GM12873 (cell line): ENCODE measurements at regions not wholly inside any gene's neighbourhood (a gene's known extent, or its start where the extent isn't known, plus 50 kb on each side); places are given as distances from the start of the nearest gene placed in this dataset.

Source experiments
- CTCF ChIP-seq: IDR thresholded peaks from 2 replicates; pipeline ENCODE4 v1.5.1; 2012; ENCODE audit warnings: low read depth, mild to moderate bottlenecking, moderate library complexity, low read length, control low read depth; ENCODE audit not compliant: insufficient read depth; ENCODE audit errors: missing control alignments

- no peak for TF ChIP-seq CTCF
Measured at GRCh38 chr3:181570472-181570871, 141.3 kb upstream of the SOX2 start.

GRCh38 chr3:181569356-181569940, 142.3 kb upstream of the SOX2 start:
- TF ChIP-seq CTCF, result no peak

- TF ChIP-seq CTCF, result no peak
Measured at GRCh38 chr3:181568693-181569092, 143.0 kb upstream of the SOX2 start.

- TF ChIP-seq CTCF, result no peak
Measured at GRCh38 chr3:181568248-181568647, 143.5 kb upstream of the SOX2 start.

- no peak for TF ChIP-seq CTCF
Measured at GRCh38 chr3:181567311-181568075, 144.2 kb upstream of the SOX2 start.

GRCh38 chr3:181565416-181565815, 146.3 kb upstream of the SOX2 start:
- no peak for TF ChIP-seq CTCF

- no peak for TF ChIP-seq CTCF
Measured at GRCh38 chr3:181564222-181564621, 147.5 kb upstream of the SOX2 start.
